H1 (cell line): ENCODE measurements at regions not wholly inside any gene's neighbourhood (a gene's known extent, or its start where the extent isn't known, plus 50 kb on each side); places are given as distances from the start of the nearest gene placed in this dataset.

Experiments
- BRCA1 ChIP-seq: IDR thresholded peaks from 2 replicates; pipeline ENCODE4 v1.6.1; 2012; ENCODE audit warnings: low read depth, low read length, improper control_type of control experiment
- CHD2 ChIP-seq: IDR thresholded peaks from 2 replicates; pipeline ENCODE4 v1.6.1; 2012; ENCODE audit warnings: low read length, improper control_type of control experiment
- CTBP2 ChIP-seq: IDR thresholded peaks from 2 replicates; pipeline ENCODE4 v1.7.0; 2011; ENCODE audit warnings: borderline replicate concordance, mild to moderate bottlenecking, moderate library complexity, mixed read lengths, low read length; ENCODE audit not compliant: insufficient read depth, insufficient read length
- EP300 ChIP-seq, 2 experiments: IDR thresholded peaks; 1 replicate in 1 of 2; 2 replicates in 1 of 2; pipeline ENCODE4 v1.6.1; 2011 to 2012; ENCODE audit warnings: low read depth in 2 of 2, low read length in 2 of 2, mild to moderate bottlenecking in 2 of 2, borderline replicate concordance in 1 of 2, inconsistent platforms in 1 of 2, moderate library complexity in 1 of 2
- EZH2 ChIP-seq: fragments of 200-600 bp; sonication (generic); IDR thresholded peaks from 2 replicates; pipeline ENCODE4 v1.7.1; 2012; ENCODE audit warnings: low read depth, mild to moderate bottlenecking, moderate library complexity, low read length, inconsistent platforms; ENCODE audit not compliant: severe bottlenecking
- GABPA ChIP-seq: IDR thresholded peaks from 2 replicates; pipeline ENCODE4 v1.6.1; 2011; ENCODE audit warnings: mild to moderate bottlenecking, low read length, moderate library complexity, borderline replicate concordance; ENCODE audit not compliant: insufficient read depth
- KDM5A ChIP-seq: fragments of 200-600 bp; IDR thresholded peaks from 2 replicates; pipeline ENCODE4 v1.7.1; 2012; ENCODE audit warnings: mild to moderate bottlenecking, low read length, inconsistent platforms, mixed read lengths
- PHF8 ChIP-seq: fragments of 200-600 bp; sonication (generic); conservative IDR thresholded peaks from 2 replicates; pipeline ENCODE4 v1.7.1; 2012; ENCODE audit warnings: low read depth, mild to moderate bottlenecking, inconsistent platforms, low read length, moderate library complexity
- POLR2A ChIP-seq, 2 experiments: IDR thresholded peaks; 1 replicate in 1 of 2; 2 replicates in 1 of 2; pipeline ENCODE4 v1.6.1; 2011; ENCODE audit warnings: low read depth in 2 of 2, low read length in 2 of 2, mild to moderate bottlenecking in 2 of 2; ENCODE audit errors: control extremely low read depth in 1 of 2
- RNF2 ChIP-seq: fragments of 200-900, 300-1000 bp; sonication (generic); IDR thresholded peaks from 2 replicates; pipeline ENCODE4 v1.7.1; 2016; ENCODE audit warnings: borderline replicate concordance, low read depth, mild to moderate bottlenecking, antibody characterized with exemption, low read length; ENCODE audit not compliant: poor library complexity, severe bottlenecking; ENCODE audit errors: missing control alignments
- TEAD4 ChIP-seq: IDR thresholded peaks from 2 replicates; pipeline ENCODE4 v1.6.1; 2012; ENCODE audit warnings: low read depth, low read length, inconsistent platforms, mixed read lengths
- TF ChIP-seq, protein P1 (sequence below), 3 experiments: IDR thresholded peaks; 1 replicate in 2 of 3; 2 replicates in 1 of 3; pipeline versions ENCODE4 v1.5.1 to v1.6.1; 2011; ENCODE audit warnings: low read length in 3 of 3, mild to moderate bottlenecking in 3 of 3, inconsistent platforms in 2 of 3, low read depth in 1 of 3, moderate library complexity in 1 of 3; ENCODE audit not compliant: insufficient read depth in 1 of 3; ENCODE audit errors: control extremely low read depth in 1 of 3
- TF ChIP-seq, protein P2 (sequence below): IDR thresholded peaks from 2 replicates; pipeline ENCODE4 v1.6.1; 2011; ENCODE audit warnings: low read depth, mild to moderate bottlenecking, low read length; ENCODE audit not compliant: insufficient read depth

DNA sequence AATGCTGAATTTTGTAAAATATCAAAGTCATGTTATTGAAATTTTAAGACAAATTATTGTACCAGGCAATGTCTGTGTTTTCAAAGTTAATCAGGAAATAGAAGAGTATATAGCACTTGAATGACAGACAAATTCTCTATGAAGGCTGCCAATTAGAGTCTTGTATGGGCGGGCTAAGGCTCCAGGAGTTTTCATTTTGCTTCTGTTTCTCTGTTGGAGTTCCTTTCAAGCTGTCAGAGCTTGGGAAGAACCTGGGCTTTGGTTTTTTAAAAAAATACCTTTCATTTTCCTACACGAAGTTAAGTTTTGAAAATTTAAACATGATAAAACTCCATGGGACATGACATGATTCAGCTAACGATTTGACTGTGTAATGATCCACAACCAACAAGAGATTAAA, 339.0 kb upstream of the KCNH7 start:
- TF ChIP-seq POLR2A (IDR thresholded peaks at IDR 0.05; ENCODE audit: control extremely low read depth in 1 of 2, low read depth in 2 of 2, low read length in 2 of 2) (no peak), EZH2 (no peak), RNF2 (no peak), PHF8 (no peak), KDM5A (no peak), BRCA1 (no peak), CHD2 (no peak), EP300 (IDR thresholded peaks at IDR 0.05; ENCODE audit: borderline replicate concordance in 1 of 2, low read depth in 2 of 2, low read length in 2 of 2) (no peak), CTBP2 (no peak), GABPA (no peak), TEAD4 (no peak)
- TF ChIP-seq, protein P1, sequence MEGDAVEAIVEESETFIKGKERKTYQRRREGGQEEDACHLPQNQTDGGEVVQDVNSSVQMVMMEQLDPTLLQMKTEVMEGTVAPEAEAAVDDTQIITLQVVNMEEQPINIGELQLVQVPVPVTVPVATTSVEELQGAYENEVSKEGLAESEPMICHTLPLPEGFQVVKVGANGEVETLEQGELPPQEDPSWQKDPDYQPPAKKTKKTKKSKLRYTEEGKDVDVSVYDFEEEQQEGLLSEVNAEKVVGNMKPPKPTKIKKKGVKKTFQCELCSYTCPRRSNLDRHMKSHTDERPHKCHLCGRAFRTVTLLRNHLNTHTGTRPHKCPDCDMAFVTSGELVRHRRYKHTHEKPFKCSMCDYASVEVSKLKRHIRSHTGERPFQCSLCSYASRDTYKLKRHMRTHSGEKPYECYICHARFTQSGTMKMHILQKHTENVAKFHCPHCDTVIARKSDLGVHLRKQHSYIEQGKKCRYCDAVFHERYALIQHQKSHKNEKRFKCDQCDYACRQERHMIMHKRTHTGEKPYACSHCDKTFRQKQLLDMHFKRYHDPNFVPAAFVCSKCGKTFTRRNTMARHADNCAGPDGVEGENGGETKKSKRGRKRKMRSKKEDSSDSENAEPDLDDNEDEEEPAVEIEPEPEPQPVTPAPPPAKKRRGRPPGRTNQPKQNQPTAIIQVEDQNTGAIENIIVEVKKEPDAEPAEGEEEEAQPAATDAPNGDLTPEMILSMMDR (IDR thresholded peaks at IDR 0.05; ENCODE audit: control extremely low read depth in 1 of 3, insufficient read depth in 1 of 3, low read depth in 1 of 3, low read length in 3 of 3) = no peak
- TF ChIP-seq, protein P2, sequence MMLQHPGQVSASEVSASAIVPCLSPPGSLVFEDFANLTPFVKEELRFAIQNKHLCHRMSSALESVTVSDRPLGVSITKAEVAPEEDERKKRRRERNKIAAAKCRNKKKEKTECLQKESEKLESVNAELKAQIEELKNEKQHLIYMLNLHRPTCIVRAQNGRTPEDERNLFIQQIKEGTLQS = no peak
